ENCODE measurements at regions not wholly inside any gene's neighbourhood (a gene's known extent, or its start where the extent isn't known, plus 50 kb on each side); places are given as distances from the start of the nearest gene placed in this dataset.
"Not testable (repeated sequence)": the region's sequence is repeated elsewhere in the genome, so short reads cannot be mapped to it uniquely, and the experiment has no call there.

GRCh38 chr21:18553786-18554185 lies 150.2 kb upstream of the TMPRSS15 start:
- DNase-seq = no peak

- DNase-seq = not testable (repeated sequence)
Observed at GRCh38 chr21:18567770-18568169, 164.2 kb upstream of the TMPRSS15 start.

GRCh38 chr21:18588001-18588662 lies 184.5 kb upstream of the TMPRSS15 start:
- DNase-seq = no peak

- DNase-seq = no peak
Observed at GRCh38 chr21:18601146-18601545, 197.6 kb upstream of the TMPRSS15 start.

GRCh38 chr21:18602711-18603110 lies 199.1 kb upstream of the TMPRSS15 start:
- DNase-seq = no peak

GRCh38 chr21:18603261-18603660 lies 199.7 kb upstream of the TMPRSS15 start:
- no peak for DNase-seq

- no peak for DNase-seq
Observed at GRCh38 chr21:18603980-18604379, 200.4 kb upstream of the TMPRSS15 start.

- DNase-seq = no peak
Observed at GRCh38 chr21:18608226-18608625, 204.6 kb upstream of the TMPRSS15 start.

GRCh38 chr21:18614303-18614702 lies 210.7 kb upstream of the TMPRSS15 start:
- no peak for DNase-seq

- no peak for DNase-seq
Observed at GRCh38 chr21:18617291-18617690, 213.7 kb upstream of the TMPRSS15 start.

- DNase-seq = no peak
Observed at GRCh38 chr21:18620436-18620835, 216.9 kb upstream of the TMPRSS15 start.

GRCh38 chr21:18622383-18622782 lies 218.8 kb upstream of the TMPRSS15 start:
- no peak for DNase-seq

GRCh38 chr21:18630446-18630845 lies 226.9 kb upstream of the TMPRSS15 start:
- DNase-seq = no peak

- DNase-seq = no peak
Observed at GRCh38 chr21:18636897-18637296, 233.3 kb upstream of the TMPRSS15 start.

GRCh38 chr21:18646116-18646515 lies 242.5 kb upstream of the TMPRSS15 start:
- DNase-seq = no peak

- DNase-seq = no peak
Observed at GRCh38 chr21:18655931-18656330, 252.3 kb upstream of the TMPRSS15 start.

GRCh38 chr21:18661842-18662241 lies 258.3 kb upstream of the TMPRSS15 start:
- DNase-seq = no peak

- DNase-seq = no peak
Observed at GRCh38 chr21:18663663-18664062, 260.1 kb upstream of the TMPRSS15 start.

- no peak for DNase-seq
Observed at GRCh38 chr21:18666725-18667124, 263.1 kb upstream of the TMPRSS15 start.

- no peak for DNase-seq
Observed at GRCh38 chr21:18673789-18674188, 270.2 kb upstream of the TMPRSS15 start.

- DNase-seq = no peak
Observed at GRCh38 chr21:18677632-18678031, 274.0 kb upstream of the TMPRSS15 start.

- DNase-seq = no peak
Observed at GRCh38 chr21:18705971-18706370, 302.4 kb upstream of the TMPRSS15 start.

GRCh38 chr21:18711662-18712061 lies 308.1 kb upstream of the TMPRSS15 start:
- DNase-seq = no peak

GRCh38 chr21:18715606-18716005 lies 312.0 kb upstream of the TMPRSS15 start:
- DNase-seq = no peak

- no peak for DNase-seq
Observed at GRCh38 chr21:18716578-18717138, 313.1 kb upstream of the TMPRSS15 start.
